LHCN-M2 (cell line): ENCODE measurements at regions not wholly inside any gene's neighbourhood (a gene's known extent, or its start where the extent isn't known, plus 50 kb on each side); places are given as distances from the start of the nearest gene placed in this dataset.
A peak's percentile ranks its signal among the peaks of the same experiment; 100 is the strongest.
"Not testable (repeated sequence)": the region's sequence is repeated elsewhere in the genome, so short reads cannot be mapped to it uniquely, and the experiment has no call there.

ENCODE experiments used
- DNase-seq: peaks from one replicate; pipeline ENCODE4 v3.0.0-alpha.2; 2012; ENCODE audit warnings: low read depth

DNA sequence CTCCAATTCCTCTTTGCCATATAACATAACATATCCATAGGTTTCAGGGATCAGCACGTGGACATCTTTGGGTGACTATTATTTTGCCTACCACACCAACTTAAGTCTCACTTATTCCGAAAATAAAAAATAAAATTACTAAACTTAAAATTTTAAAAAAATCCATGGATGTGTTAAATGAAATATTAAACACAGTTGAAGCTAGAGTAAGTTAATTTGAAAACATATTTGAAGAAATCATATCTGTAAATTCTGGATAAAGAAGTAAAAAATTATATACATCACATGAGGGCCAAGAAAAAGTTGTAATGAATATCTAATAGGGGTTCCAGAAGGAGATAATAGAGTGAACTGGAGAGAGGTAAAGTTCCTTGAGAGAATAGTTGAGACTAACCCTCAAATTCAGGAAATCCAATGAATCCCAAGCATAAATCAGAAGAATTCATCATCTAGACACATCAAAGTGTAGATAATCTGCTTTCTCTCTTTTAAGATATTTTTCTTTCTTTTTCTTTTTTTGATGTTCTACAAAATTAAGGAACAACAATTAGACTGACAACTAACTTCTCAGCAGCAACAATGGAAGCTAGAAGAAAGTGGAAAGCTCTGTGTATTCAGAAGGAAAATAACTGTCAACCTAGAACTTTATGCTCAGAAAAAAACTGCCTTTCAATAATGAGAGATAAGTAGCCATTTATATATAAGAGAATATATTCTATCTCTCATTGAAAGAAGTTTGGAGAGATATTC lies 147.4 kb downstream of the ABHD5 start:
- DNase-seq: no peak

- DNase-seq: no peak
Measured at GRCh38 chr3:43838877-43839276, 148.1 kb downstream of the ABHD5 start.

DNA sequence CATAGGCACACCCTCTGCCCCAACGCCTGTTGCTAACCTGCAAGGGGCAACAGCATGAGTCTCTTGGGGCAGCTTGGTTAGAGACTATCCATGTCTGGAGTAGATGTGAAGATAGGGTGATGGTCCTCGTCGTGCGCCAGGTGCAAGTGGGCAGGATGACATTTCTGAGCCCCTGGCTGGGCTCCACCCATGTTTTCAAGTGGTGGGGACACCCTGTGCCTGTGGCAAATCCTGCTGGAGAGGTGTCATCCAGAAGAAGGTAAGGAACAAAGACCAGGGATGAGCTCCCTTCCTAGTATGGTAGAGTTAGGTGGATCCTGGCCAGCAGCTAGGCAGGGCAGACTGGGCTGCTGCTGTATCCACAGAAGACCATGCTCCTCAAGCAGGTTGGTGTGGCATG lies 152.6 kb downstream of the ABHD5 start:
- no peak for DNase-seq

- DNase-seq: no peak
Measured at GRCh38 chr3:43844757-43845156, 154.0 kb downstream of the ABHD5 start.

- not testable (repeated sequence) for DNase-seq
Measured at GRCh38 chr3:43845553-43845952, 154.8 kb downstream of the ABHD5 start.

GRCh38 chr3:43852066-43852465 lies 161.3 kb downstream of the ABHD5 start:
- no peak for DNase-seq

- no peak for DNase-seq
Measured at GRCh38 chr3:43854283-43854682, 163.5 kb downstream of the ABHD5 start.

DNA sequence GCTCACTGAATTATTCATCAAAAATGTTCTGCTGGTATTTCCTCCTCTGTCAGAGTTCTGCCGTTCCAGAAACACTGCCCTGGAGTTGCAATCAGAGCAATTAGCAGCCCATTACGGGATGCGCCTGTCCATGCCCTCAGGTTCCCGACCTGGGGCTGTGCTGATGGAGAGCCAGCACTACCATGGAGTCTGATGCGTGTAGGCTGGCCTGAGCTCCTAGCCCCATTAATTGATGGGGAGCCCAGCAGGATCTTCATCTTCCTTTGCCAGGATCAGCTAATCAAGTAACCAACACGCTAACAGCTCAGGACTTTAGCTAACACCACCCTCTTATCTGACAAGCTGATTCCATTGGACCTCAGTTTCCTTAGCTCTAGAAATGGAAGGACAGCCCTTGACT lies 164.2 kb downstream of the ABHD5 start:
- no peak for DNase-seq

DNA sequence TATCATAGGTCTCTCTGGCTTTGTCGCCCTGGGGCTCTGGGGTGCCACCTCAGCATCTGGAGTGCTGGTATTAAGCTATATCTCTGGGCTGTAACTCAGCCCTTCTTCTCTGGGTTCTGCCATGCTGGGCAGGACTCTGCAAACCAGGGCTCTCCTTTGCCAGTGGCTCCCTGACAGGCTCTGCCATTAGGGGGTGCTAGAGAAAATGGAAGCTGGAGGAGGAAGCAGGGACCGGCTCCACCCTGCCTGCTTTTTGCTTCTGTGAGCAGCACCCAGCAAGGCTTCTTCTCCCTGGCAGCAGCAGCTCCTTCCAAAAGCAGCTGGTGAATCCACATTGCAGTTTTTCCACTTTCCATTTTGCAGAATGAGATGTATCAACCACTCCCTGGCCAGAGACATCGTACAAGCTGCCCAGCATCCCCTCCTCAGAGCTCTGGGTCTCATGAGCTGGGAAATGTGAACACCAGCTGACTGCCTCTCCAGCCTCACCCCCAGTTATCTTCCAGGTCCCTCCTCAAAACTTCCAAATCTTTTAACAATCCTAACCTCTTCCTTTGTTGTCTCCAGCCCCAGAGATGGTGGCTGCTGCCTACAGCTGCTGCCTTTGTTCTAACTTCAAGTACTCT lies 165.0 kb downstream of the ABHD5 start:
- peak; percentile 73 for DNase-seq

DNA sequence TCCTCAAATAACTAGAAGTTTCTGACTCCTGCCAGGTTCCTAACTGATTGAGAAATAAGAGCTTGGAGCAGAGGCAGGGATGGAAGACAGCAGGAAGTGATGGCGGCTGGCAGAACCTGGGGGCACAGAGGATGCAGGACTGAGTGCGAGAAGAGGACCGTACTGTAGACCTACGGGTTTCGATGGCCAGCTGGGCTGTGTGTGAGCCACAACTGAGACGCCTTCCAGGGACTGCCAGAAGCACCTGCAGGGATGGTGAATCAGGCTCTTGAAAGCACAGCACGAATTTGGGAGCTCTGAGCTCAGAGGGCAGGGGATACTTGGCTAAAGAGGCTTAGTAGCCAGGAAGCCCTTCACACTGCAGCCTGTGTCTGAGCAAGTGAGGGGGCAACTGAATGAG lies 165.6 kb downstream of the ABHD5 start:
- DNase-seq: no peak

DNA sequence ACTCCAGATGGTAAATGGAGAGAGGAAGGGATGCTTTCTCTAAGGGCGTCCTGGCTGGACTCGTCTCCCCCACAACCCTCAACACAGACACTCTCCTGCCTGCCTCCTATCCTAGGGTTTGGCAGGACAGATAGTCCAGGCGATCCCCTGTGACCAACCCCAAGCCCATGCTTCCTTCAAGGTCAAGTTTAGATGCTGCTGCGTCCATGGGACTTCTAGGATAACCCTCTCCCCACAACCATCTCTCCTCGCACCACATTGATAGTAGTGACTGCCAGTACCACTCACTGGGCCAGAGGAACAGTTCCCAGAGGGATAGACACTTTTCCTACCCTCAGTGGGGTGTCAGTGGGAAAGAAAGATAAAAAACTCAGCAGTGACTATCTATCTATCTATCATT lies 166.0 kb downstream of the ABHD5 start:
- no peak for DNase-seq

DNA sequence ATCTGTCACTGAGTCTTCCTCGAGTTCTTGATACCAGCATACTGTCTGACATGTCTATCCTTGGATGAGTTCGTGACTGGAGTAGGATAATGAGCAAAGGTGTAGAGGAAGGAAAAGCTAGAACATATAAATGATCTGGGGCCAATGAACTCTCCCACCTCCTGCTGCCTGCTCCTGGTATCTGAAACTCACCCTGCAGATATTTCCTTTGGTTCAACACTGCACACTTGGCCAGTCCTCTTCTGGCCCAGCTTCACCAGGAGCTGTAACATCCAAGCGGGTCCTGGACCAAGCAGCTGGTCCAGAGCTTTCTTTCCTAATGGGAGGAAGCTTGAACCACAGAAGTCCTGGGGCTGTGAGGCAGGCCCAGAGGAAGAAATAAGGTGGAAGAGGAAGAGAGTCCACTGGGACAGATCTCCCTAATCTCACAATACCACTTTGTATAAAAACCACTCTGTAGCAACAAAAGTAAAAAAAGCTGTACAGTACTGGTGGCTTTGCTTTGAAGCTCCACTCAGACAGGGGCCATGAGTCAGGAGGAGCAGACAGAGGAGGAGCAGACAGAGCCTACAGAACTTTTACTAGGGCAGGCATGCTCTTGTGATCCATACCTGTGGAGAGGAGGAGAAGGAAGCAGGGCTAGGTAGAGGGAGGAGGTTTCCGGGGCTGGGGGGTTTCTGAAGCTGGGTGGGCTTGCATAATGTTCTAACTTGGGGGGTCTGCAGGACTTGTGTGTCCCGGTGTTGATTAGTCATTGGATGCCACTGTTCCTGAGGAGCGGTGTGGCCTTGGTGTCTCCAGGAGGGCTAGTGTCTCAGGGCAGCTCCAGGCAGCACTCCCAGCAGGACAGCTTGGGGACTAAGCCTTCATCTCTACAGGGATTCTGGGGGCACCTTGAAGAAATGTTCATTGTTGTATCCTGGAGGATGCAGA lies 166.9 kb downstream of the ABHD5 start:
- DNase-seq: no peak

GRCh38 chr3:43858294-43858701 lies 167.6 kb downstream of the ABHD5 start:
- DNase-seq: no peak

DNA sequence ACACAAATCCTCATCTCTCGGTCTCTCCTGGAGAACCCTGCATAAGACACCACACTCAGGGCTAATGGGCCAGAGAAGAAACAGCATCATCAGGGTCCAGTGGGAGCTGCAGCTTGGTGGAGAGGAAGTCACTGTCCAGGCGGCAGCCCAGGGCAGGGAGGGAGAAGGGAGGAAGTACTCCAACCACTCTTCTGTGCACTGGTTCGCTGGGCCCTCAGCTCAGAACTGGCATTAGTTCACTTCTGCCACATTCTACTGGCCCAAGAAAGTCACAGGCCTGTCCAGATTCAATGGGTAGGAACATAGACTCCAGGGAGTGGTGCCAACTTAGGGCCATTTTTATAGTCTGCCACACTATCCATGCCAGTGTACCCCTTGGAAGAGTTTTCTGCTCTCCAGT lies 169.0 kb downstream of the ABHD5 start:
- DNase-seq: no peak

- DNase-seq: no peak
Measured at GRCh38 chr3:43861635-43862034, 170.9 kb downstream of the ABHD5 start.

DNA sequence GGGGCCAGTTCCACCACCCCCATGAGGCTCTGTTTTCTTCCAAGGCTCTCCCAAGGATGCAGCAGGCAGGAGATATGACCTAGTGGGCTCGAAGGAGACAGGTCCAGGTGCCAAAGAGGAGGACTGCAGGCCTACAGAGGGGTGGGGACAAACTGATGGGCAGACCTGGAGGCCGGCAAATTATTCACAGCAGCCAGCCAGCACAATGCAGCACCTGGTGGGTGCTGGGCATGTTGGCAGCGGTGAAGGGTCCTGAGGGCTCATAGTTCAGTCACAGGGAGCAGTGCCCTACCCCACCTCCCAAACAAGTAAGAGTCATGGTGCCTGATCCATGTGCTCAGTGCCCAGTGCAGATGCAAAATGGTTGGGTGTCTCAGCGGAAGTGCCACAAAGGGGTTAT lies 171.7 kb downstream of the ABHD5 start:
- no peak for DNase-seq

DNA sequence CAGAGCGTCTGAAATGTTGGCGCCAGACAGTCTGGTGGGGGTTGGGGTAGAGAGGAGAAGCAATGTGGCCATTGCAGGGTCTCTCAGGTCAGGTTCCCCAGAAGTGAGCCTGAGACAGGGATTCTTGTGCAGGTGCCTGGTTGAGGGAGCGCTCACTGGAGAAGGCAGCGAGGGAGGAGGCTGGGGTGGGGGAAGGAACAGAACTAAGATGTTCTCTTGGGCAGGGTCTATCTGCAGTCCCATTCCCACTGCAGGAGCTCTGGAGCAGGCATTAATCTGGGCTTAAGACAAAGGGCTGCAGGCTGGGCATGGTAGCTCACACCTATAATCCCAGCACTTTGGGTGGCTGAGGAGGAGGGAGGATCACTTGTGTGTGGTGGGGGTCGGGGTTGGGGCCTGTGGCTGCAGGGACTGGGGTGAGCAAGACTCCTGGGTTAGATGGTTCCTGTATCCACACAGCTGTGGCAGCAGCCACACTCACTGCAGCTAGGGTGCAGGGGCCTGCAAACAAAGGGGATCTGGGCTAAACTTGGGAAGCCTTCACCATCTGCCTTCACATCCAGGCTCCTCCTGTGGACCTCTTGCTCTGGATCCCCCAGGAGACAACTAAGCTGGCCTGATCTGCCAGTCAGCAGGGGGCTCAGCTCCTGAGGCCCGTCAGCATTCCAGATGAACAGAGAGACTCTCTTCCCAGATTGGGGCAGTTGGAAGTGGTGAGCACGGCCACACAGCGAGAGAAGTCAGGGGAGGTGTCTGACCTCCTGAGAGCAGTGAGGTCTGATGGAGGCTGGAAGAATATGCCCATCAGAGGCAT lies 172.5 kb downstream of the ABHD5 start:
- no peak for DNase-seq

GRCh38 chr3:43863966-43864933 lies 173.5 kb downstream of the ABHD5 start:
- no peak for DNase-seq

- DNase-seq: no peak
Measured at GRCh38 chr3:43865351-43865750, 174.6 kb downstream of the ABHD5 start.

- DNase-seq: no peak
Measured at GRCh38 chr3:43865887-43866528, 175.3 kb downstream of the ABHD5 start.
